OCI-LY7 (cell line): ENCODE measurements at regions not wholly inside any gene's neighbourhood (a gene's known extent, or its start where the extent isn't known, plus 50 kb on each side); places are given as distances from the start of the nearest gene placed in this dataset.

Source experiments
- EZH2phosphoT487 ChIP-seq: fragments of 200-600 bp; sonication (generic); IDR thresholded peaks from 2 replicates; pipeline ENCODE4 v1.6.1; 2018; ENCODE audit warnings: low read depth, borderline replicate concordance, mild to moderate bottlenecking, mixed run types, antibody characterized with exemption, low read length, moderate library complexity, mixed read lengths
- TF ChIP-seq, protein P1 (sequence below): fragments of 200-600 bp; sonication (generic); conservative IDR thresholded peaks from 2 replicates; pipeline ENCODE4 v1.5.1; 2014; ENCODE audit warnings: mild to moderate bottlenecking, antibody characterized with exemption, low read length, moderate library complexity, mixed read lengths

DNA sequence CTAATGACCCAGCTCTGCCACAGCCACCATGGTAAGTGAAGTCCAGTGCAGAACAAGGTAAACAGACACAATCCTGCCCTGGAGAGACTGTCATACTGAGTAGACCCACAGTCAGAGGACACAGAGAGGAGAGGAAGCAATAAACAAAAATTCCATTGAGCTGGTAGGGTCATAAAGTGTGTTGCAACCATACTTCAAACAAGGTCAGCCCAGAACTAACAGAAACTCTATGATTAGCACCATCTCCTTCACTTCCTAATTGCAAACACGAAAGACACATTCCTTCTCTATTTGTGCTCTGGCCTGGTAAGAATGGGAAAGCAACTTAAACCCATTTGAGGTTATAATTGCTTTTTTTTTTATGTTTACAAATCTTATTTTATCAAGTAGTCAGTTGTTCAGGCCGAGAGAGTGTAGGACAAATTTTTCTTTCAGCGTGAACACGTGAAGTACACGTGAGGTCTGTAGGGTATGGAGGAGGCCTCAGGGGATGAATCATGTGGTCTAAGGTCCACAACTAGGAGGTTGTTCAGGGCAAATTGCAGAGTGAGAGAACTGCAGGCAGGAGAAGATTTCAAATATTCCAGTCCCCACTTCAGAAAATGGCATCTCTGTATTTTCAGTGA is 71.4 kb upstream of the GLS start:
- TF ChIP-seq, protein P1, sequence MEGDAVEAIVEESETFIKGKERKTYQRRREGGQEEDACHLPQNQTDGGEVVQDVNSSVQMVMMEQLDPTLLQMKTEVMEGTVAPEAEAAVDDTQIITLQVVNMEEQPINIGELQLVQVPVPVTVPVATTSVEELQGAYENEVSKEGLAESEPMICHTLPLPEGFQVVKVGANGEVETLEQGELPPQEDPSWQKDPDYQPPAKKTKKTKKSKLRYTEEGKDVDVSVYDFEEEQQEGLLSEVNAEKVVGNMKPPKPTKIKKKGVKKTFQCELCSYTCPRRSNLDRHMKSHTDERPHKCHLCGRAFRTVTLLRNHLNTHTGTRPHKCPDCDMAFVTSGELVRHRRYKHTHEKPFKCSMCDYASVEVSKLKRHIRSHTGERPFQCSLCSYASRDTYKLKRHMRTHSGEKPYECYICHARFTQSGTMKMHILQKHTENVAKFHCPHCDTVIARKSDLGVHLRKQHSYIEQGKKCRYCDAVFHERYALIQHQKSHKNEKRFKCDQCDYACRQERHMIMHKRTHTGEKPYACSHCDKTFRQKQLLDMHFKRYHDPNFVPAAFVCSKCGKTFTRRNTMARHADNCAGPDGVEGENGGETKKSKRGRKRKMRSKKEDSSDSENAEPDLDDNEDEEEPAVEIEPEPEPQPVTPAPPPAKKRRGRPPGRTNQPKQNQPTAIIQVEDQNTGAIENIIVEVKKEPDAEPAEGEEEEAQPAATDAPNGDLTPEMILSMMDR = no peak
- no peak for TF ChIP-seq EZH2phosphoT487
